ENCODE measurements at regions not wholly inside any gene's neighbourhood (a gene's known extent, or its start where the extent isn't known, plus 50 kb on each side); places are given as distances from the start of the nearest gene placed in this dataset.

GRCh38 chr17:73749928-73750605 is 105.8 kb upstream of the SDK2 start:
- no peak for DNase-seq (ENCODE audit: low read depth in 2 of 3, low spot score in 2 of 3)

GRCh38 chr17:73750975-73751374 is 106.7 kb upstream of the SDK2 start:
- no peak for DNase-seq (ENCODE audit: low read depth in 2 of 3, low spot score in 2 of 3)

GRCh38 chr17:73753751-73754496 is 109.7 kb upstream of the SDK2 start:
- DNase-seq (ENCODE audit: low read depth in 2 of 3, low spot score in 2 of 3): no peak

GRCh38 chr17:73754886-73755400 is 110.7 kb upstream of the SDK2 start:
- no peak for DNase-seq (ENCODE audit: low read depth in 2 of 3, low spot score in 2 of 3)

GRCh38 chr17:73757420-73757819 is 113.2 kb upstream of the SDK2 start:
- DNase-seq (ENCODE audit: low read depth in 2 of 3, low spot score in 2 of 3): no peak

- no peak for DNase-seq (ENCODE audit: low read depth in 2 of 3, low spot score in 2 of 3)
These were observed 114.0 kb upstream of the SDK2 start for GRCh38 chr17:73758245-73758644.

GRCh38 chr17:73759324-73759723 is 115.1 kb upstream of the SDK2 start:
- DNase-seq (ENCODE audit: low read depth in 2 of 3, low spot score in 2 of 3): no peak

GRCh38 chr17:73759734-73760438 is 115.6 kb upstream of the SDK2 start:
- DNase-seq (ENCODE audit: low read depth in 2 of 3, low spot score in 2 of 3): no peak

GRCh38 chr17:73760439-73760758 is 116.2 kb upstream of the SDK2 start:
- no peak for DNase-seq (ENCODE audit: low read depth in 2 of 3, low spot score in 2 of 3)

GRCh38 chr17:73765824-73766563 is 121.7 kb upstream of the SDK2 start:
- DNase-seq (ENCODE audit: low read depth in 2 of 3, low spot score in 2 of 3): no peak

- no peak for DNase-seq (ENCODE audit: low read depth in 2 of 3, low spot score in 2 of 3)
These were observed 123.5 kb upstream of the SDK2 start for GRCh38 chr17:73767696-73768095.

GRCh38 chr17:73768691-73769090 is 124.4 kb upstream of the SDK2 start:
- no peak for DNase-seq (ENCODE audit: low read depth in 2 of 3, low spot score in 2 of 3)

- DNase-seq (ENCODE audit: low read depth in 2 of 3, low spot score in 2 of 3): no peak
These were observed 125.2 kb upstream of the SDK2 start for GRCh38 chr17:73769479-73769878.

GRCh38 chr17:73770115-73770848 is 126.0 kb upstream of the SDK2 start:
- peak in 1 of 3 donors; percentile 5 for DNase-seq (ENCODE audit: low read depth in 2 of 3, low spot score in 2 of 3)

- no peak for DNase-seq (ENCODE audit: low read depth in 2 of 3, low spot score in 2 of 3)
These were observed 126.6 kb upstream of the SDK2 start for GRCh38 chr17:73770849-73771229.

GRCh38 chr17:73772107-73772705 is 128.0 kb upstream of the SDK2 start:
- no peak for DNase-seq (ENCODE audit: low read depth in 2 of 3, low spot score in 2 of 3)

GRCh38 chr17:73773702-73774101 is 129.5 kb upstream of the SDK2 start:
- peak in 1 of 3 donors; percentile 5 for DNase-seq (ENCODE audit: low read depth in 2 of 3, low spot score in 2 of 3)

GRCh38 chr17:73774852-73775251 is 130.6 kb upstream of the SDK2 start:
- DNase-seq (ENCODE audit: low read depth in 2 of 3, low spot score in 2 of 3): no peak

GRCh38 chr17:73776351-73777130 is 132.3 kb upstream of the SDK2 start:
- DNase-seq (ENCODE audit: low read depth in 2 of 3, low spot score in 2 of 3): no peak

Data from hematopoietic multipotent progenitor cell (in vitro differentiated cells).